ENCODE measurements at regions not wholly inside any gene's neighbourhood (a gene's known extent, or its start where the extent isn't known, plus 50 kb on each side); places are given as distances from the start of the nearest gene placed in this dataset.

DNA sequence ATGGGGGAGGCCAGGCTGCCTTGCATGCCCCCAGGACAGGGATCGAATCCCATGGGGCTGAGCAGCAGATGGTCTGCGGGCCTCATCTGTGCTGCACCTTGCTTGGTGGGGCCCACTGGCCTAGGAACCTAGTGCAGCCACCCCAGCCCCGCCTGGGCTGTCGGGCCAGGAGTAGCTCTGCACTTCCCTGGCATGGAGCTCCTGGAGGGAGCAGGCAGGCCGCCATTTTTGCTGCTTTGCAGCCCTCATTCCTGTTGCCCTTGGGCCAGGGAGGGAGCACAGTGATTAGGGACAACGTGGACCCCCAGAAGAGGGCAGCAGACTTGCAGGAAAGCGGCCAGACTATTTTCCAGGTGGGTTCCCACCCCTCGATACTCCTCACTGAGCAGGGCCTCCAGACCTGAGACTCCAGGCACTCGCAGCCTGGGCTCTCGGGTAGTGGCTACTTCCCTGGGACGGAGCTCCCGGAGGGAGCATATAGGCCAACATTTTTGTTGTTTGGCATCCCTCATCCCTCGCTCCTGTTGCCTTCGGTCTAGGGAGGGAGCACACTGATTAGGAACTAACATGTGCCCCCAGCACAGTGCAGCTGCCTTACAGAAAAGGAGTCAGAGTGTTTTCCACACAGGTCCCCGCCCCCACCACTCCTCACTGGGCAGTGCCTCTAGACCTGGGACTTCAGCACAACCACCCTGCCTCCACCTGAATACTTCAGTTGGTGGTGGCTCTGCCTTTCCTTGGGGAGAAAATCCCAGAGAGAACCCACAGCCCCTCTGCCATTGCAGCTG, 99.5 kb downstream of the MAIP1 start:
- no peak for DNase-seq (ENCODE audit: low read depth)

DNA sequence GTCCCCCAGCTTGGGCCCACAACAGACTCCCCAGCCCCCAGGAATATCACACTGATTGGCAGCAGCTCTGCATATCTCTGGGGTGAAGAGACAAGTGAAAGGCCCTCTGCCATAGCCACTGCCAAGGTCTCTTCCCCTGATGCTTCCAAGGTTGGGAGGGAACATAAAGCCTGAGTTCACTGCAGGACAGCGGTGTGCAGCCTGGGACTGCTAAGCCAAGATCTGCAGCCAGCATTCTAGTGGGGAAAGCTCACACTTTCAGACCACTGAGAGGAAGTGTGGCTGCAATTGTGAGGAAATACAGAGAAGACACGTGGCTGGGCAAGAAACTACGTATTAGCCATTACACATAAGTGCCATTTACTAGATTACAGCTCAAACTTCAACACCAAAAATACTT, 100.7 kb downstream of the MAIP1 start:
- DNase-seq (ENCODE audit: low read depth): no peak

DNA sequence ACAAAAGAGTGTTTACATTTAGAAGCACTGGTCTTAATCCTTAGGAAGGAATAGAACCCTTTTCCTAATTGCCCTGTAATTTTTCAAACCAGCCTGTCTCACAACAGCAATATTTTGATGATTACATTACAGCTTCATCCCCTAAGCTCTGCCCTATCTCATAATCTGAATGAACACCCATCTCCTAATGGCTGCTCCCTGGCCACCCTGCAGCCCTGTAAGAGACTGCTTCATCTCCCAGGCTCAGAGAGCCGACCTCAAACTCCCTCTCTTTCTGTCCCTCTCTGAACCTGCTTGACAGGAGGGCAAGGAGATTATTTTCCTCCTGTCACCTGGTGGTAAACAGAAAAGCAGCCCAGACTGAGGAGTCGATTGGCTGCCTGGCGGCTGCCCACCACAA, 107.8 kb downstream of the MAIP1 start:
- no peak for DNase-seq (ENCODE audit: low read depth)

DNA sequence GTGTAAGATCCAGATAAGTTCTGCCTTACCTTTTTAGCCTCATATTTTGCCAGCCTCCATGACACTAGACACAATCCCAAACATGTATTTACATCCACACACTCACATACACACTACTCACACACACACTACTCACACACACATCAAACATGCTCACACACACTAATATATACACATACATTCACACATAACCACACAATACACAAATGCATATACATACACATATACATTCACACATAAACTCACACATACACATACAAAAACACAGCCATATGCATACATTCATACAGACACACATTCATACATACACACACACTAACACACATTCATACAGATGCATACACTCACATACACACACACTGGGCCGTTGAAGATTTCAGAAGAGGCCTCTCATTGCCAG, 109.5 kb downstream of the MAIP1 start:
- no peak for DNase-seq (ENCODE audit: low read depth)

DNA sequence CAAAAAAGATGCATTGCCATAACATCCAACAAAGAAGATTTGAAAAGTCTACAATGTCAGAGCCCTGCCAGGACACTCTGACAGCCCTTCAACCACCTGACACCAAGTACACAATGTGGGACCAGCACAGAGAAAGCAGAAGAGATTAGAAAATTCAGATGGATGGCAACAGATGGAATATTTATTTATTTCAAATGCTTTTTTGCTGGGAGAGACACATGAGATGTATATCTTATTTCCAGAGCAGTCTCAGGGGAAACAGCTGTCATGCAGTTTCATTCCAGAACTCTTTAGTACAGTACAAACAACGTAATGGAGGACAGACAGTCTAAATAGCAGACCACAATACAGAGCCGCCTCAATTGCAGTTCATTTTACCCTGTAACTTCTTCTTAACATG, 110.1 kb downstream of the MAIP1 start:
- DNase-seq (ENCODE audit: low read depth): no peak

DNA sequence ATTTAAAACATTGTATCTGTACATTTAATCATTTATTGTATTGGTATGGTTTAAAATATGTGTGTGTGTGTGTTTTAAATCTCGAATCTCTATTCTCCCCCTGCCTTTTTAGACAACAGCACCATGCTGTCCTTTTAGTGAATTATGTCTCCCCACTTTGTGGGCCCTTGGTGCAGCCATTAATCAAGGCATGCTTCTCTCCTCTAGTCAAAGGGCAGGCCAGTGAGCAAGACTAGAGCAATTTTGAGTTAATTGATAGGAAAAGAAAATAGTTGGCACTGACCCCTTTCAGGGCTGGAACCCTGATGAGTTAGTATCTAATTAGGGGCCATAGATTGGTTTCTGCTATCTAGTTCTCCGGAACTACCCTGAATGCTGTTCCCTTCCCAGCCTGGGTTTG, 111.0 kb downstream of the MAIP1 start:
- no peak for DNase-seq (ENCODE audit: low read depth)

DNA sequence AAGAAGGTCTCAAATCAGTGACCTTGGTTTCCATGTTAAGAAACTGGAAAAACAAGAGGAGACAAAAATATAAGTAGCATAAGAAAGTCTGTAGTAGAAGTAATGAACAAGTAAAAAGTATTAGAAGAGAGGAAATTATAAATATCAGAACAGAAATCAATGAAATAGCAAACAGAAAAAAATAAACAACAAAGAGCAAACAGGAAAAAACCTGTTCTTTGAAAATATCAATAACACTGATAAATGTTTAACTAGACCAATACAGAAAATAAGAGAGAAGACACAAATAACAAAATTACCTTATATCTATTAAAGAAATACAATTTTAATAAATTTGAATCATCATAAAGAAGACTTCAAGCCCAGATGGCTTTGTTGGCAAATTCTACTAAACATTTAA, 113.3 kb downstream of the MAIP1 start:
- no peak for DNase-seq (ENCODE audit: low read depth)

DNA sequence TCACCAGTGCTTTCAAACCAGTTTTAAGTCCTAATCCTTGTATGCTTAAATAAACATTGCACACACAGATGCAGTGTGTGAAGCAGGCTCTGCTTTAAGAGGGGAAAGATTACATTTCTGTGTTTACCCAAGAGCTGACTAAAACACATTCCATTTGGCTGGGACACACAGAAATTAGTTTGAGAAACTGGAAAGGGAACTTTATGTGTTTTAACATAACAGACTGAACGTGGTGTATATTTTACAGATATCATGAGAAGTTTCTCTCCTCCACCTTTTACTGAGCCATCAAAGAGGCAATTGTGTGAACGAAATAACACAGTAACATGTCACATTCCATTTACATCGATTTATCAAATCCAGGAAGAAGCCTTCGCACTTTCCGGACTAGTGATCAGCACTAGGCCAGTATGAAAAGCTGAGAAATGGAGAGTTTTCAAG, 121.8 kb downstream of the MAIP1 start:
- peak; percentile 64 for DNase-seq (ENCODE audit: low read depth)

DNA sequence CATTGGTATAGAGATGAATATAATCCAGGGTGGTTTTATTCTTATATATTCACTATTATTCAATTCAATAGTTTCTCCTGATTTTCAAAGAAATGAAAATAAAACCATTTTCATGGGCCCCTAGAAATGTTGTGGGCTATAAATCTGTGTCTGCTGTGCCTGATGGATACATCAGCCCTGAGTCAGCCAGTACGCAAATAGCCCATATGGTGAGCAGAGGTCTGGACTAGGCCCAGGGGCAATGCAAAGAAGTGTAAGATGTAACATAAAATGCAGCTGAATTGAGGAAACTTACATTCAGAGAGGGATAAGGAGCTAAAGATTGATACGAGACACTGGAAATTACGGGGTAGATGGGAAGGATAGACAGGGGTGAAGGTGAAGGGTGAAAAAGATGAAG, 122.5 kb downstream of the MAIP1 start:
- no peak for DNase-seq (ENCODE audit: low read depth)

DNA sequence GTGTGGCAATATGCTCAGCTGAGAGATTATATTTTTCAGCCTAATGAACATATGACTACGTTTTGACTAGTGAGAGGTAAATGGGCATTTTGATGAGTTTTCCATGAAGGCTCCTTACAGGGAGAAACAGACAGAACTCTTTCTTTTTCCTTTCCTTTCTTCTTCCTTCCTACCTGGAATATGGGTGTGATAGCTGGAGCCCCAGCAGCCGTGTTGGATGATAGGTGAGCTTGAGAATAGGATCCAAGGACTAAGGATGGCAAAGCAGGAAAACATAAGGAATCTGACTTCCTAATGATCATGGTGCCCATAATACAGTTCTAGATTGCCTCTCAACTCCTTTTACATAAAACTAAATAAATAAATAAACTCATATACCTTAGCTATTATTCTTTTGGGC, 124.0 kb downstream of the MAIP1 start:
- no peak for DNase-seq (ENCODE audit: low read depth)

DNA sequence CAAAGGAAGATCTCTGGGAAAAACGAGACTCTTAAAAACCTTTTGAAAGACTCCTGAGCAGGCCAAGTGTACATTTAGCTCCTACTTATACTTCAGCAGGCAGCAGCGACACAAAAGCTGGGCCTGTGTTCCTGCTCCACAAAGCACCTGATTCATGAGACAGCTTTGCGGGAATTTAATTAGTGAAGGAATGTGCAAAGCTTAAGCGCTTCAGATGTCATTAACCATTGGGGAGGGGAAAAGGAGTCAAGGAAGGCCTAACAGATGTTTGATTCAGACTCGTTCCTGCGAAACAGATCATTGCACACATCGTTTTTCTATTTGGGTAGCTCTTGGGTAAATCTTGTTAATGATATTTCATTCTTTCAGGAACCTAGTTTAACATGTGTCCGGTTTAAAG, 125.9 kb downstream of the MAIP1 start:
- no peak for DNase-seq (ENCODE audit: low read depth)

DNA sequence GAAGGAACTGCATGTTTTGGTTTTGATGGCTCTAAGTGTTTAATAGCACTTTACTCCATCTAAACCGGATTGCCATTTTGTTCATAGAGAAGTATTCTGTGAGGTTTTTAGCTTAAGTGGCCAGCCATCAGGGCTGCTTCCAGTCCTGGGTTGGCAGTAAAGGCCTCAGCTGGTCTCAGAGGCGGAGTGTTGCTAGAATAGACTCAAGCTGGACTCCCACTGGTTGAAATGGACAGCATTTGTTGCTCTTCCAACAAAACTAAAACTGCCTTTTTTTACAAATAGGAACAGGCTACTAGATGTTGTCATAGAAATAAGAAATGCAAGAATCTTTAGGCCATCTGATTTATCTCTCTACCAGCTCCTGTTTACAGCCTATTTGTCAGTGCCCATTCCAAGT, 126.4 kb downstream of the MAIP1 start:
- no peak for DNase-seq (ENCODE audit: low read depth)

DNA sequence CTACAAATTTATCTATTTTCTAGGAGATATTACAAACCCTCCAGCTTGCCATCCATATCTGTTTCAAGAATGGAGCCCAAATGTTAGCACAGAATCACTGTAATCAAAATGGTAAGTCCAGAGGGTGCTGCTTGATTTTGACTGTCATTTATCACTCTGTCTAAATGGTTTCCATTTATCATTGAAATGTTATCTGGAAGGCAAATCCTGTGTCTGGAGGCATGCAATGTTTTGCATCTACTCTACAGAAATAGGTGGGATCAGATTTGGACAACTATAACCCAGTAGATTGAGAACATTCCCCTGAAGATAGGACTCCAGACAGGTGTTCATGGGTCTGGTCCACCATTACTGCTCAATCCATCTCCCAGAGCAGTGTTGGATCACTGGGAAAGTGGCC, 128.7 kb downstream of the MAIP1 start:
- DNase-seq (ENCODE audit: low read depth): no peak

DNA sequence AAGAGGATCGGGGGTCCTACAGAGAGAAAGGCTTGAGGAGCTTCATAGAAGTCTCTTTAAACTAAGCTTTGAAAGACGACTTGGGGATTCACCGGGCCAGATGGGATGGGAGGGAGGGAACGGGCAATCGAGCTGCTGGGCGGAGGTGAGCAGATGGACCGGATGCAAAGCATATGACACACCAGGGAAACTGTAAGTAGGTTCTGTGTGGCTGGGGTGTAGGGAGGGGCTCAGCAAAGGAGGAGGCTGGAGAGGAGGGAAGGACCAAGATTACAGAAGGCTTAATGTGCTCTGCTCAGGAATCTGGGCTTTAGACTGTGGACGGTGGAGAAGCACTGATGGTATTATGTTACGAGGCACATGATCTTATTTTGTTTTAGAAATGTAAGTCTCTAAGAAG, 131.5 kb downstream of the MAIP1 start:
- DNase-seq (ENCODE audit: low read depth): no peak

DNA sequence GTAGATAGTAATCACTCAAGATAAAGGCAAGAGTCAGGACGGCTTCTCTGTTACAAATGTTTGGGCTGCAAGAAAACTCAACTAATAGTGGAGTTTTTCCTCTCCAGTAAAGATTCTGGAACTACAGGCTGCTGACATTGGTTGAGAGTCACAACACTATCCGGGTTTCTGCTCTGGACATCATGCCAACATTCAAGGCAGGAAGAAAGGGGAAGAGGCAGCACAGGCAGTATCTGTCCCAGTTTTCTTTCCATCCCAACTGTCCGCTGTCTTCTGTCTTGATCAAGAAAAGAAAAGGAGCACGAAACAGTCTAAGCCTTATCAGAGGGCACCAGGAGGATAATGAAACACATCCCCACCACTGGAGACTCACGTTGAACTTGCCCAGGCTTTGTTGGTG, 132.1 kb downstream of the MAIP1 start:
- DNase-seq (ENCODE audit: low read depth): no peak

DNA sequence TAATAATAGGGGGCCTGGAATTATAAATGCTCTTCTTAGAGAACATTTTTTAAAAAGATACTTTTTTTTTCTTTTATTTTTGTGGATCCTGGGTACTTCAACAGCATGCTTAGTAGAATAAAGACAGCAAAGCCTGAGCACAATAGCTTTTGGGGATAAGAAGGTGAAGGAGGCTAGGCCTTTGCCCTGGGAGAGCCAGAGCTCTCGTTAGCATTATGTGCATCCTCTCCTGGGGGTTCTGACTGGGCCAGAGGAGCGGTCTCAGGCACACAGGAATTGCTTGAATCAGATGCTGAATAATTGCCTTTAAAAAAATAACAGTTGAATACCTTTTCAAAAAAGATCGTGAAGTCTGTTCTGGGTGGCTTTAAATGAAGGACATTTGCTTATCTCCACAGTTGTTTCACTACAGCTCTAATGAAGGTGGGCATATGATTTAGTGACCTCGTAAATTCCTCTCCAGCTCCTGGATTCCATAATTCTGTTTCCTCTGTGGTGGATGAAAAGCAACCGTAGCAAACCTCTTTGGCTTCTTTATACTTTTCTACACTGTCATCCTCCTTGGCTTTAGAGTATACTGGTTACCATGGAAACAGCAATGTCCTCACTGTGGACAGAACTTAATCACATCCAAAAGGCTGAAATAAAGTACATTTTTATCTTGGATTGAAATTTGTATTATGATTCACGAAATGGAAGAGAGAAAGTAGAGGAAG, 133.8 kb downstream of the MAIP1 start:
- DNase-seq (ENCODE audit: low read depth): peak; percentile 40

DNA sequence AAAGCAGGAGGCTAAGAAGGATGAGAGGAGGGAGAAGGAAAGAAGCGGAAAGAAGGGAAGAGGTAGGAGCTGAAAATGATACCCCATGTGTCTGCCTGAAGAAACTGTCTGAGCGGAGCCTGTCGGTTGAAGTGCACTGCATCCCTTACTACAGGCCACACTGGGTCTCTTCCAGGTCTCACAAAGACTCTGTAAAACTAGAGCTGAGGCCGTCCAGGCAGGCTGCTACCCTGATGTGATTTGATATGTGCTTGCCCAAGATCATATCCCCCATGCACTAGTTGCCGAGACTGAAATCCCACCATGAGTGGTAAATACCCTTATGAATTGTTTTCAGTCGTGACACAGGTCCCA, 134.4 kb downstream of the MAIP1 start:
- DNase-seq (ENCODE audit: low read depth): no peak

DNA sequence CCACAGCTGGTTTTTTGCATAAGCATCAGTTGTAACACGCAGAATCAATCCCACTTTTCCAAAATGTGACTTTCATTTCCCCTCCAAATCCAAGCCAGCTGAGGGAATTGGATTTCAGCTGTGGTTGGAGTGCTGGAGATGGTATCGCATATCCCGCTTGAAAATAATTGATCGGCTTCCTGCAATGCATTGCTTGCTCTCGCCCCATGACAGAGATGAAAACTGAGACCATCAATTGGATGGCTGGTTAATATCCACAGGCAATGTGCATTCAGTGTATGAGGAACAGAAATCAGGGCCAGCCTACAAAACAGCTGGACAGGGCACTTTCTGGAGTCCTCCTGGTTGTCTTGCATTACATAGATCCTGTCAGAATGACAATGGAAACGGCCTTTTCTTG, 135.3 kb downstream of the MAIP1 start:
- DNase-seq (ENCODE audit: low read depth): no peak

DNA sequence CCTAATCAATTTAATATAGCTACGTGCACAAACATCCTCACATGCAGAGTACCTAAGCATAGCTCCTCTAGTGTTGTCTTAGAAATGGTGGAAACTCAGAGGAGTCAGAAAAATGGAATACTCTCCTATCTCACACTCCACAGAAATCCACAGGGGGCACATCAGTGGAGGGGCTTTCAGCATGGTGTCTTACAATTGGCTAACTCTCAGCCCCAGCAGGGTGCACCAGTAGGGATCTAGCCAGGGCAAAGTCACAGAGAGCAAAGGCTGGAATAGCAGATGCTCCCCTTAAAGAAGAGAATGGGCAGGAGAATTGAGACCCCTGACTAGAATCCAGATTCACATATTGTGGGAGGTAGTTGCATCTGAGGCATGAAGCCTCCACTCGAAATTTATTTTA, 135.7 kb downstream of the MAIP1 start:
- DNase-seq (ENCODE audit: low read depth): no peak

DNA sequence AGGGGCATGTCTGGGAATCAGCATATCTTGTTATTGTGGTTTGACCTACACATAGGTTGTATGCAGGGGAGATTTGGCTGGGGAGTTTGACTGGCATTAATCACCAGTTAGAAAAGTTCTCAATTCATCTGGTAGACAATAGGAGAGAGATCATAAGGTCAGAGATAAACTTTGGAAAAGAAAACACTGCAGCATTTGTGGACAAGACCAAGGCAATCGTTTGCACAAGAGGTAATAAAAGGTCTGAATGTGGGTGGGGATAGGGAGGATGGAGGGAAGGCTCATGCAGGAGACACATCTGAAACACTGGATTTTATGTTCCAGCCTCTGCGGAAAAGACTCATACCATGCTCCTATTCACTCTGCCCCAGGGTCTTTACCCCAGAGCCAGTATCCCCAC, 136.9 kb downstream of the MAIP1 start:
- DNase-seq (ENCODE audit: low read depth): no peak

DNA sequence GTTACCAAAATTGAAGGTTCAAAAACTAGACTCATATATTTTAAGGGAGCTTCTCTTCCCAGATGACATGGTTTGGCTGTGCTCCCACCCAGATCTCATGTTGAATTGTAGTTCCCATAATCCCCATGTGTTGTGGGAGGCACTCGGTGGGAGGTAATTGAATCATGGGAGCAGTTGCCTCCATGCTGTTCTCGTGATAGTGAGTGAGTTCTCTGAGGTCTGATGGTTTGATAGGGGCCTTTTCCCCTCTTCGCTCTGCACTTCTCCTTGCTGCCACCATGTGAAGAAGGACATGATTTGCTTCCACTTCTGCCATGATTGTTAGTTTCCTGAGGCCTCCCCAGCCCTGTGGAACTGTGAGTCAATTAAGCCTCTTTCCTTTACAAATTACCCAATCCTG, 140.1 kb downstream of the MAIP1 start:
- no peak for DNase-seq (ENCODE audit: low read depth)

DNA sequence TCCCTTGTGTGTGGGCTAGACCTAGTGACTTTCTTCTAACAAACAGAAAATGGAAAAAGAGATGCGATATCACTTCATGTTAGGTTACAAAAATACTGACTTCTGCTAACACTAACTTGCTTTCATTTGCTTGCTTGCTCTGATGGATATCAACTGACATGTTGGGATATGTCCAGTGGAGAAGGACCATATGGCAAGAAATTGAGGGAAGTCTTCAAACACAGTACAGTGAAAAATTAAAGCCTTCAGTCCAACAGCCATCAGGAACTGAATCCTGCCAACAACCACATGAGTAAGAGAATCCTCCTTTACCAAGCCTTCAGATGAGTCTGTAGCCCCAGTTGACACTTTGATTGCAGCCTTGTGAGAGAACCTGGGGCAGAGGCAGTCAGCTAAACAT, 143.9 kb downstream of the MAIP1 start:
- DNase-seq (ENCODE audit: low read depth): no peak

DNA sequence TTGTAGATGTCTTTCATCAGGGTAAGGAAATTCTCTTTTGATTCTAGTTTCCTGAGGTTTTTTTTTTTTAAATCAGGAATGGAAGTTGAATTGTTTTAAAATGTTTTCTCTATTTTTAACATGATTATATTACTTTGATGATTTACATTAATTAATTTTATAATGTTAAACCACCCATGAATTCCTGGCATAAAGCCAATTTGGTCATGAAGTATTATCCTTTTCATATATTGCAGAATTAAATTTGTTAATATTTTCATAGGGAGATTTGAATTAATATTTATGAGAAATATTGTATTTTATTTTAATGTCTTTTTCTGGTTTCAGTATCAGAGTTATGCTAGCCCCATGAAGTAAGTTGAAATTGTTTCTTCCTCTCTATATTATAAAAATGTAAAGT, 144.6 kb downstream of the MAIP1 start:
- no peak for DNase-seq (ENCODE audit: low read depth)

DNA sequence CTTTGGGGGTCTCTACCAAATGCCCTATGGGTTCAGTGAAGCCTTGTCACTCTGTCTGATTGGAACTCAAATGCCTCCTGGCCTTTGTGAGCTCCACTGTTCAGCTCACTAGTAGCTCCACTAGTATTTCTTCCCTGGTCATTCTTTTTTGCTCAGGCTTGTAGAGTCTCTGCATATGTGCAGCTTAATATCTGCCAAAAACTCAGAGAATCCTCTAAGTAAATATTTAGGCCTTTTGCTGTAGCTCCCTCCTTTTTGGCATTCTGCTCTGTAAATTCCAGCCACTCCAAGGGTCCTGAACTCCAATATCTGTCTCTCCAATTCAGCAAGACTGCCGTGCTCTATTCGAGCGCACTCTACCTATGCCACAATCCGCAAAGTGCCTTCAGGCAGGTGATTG, 146.5 kb downstream of the MAIP1 start:
- no peak for DNase-seq (ENCODE audit: low read depth)
